Stimulated activated CD8-positive, alpha-beta memory T cell treated with anti-CD3 and anti-CD28 coated beads, Interleukin-12 subunit alpha, Interleukin-12 subunit beta, amount 100 ng/mL, for 1 hour (primary cell): ENCODE measurements at regions not wholly inside any gene's neighbourhood (a gene's known extent, or its start where the extent isn't known, plus 50 kb on each side); places are given as distances from the start of the nearest gene placed in this dataset.

Experiments
- DNase-seq: peaks from one replicate; pipeline ENCODE4 v3.0.0-alpha.2; 2020; ENCODE audit warnings: low read depth

GRCh38 chr6:44715188-44715587, 327.7 kb downstream of the CDC5L start:
- no peak for DNase-seq

GRCh38 chr6:44715925-44716324, 328.4 kb downstream of the CDC5L start:
- no peak for DNase-seq

GRCh38 chr6:44717431-44717830, 329.9 kb downstream of the CDC5L start:
- no peak for DNase-seq

- no peak for DNase-seq
Measured at GRCh38 chr6:44721954-44722578, 334.6 kb downstream of the CDC5L start.

- DNase-seq: no peak
Measured at GRCh38 chr6:44722736-44723135, 335.2 kb downstream of the CDC5L start.

- DNase-seq: no peak
Measured at GRCh38 chr6:44723439-44724197, 336.1 kb downstream of the CDC5L start.

- DNase-seq: no peak
Measured at GRCh38 chr6:44725070-44725469, 337.6 kb downstream of the CDC5L start.

- DNase-seq: no peak
Measured at GRCh38 chr6:44727651-44728630, 340.4 kb downstream of the CDC5L start.

- DNase-seq: no peak
Measured at GRCh38 chr6:44730771-44731391, 343.4 kb downstream of the CDC5L start.

- DNase-seq: no peak
Measured at GRCh38 chr6:44731485-44732095, 344.1 kb downstream of the CDC5L start.

- DNase-seq: no peak
Measured at GRCh38 chr6:44732243-44732642, 344.7 kb downstream of the CDC5L start.

- DNase-seq: no peak
Measured at GRCh38 chr6:44733126-44733525, 345.6 kb downstream of the CDC5L start.

- DNase-seq: no peak
Measured at GRCh38 chr6:44733868-44734267, 346.4 kb downstream of the CDC5L start.

GRCh38 chr6:44734886-44735629, 347.6 kb downstream of the CDC5L start:
- DNase-seq: no peak

- DNase-seq: no peak
Measured at GRCh38 chr6:44735630-44735963, 348.1 kb downstream of the CDC5L start.

GRCh38 chr6:44737341-44737740, 349.8 kb downstream of the CDC5L start:
- no peak for DNase-seq

- DNase-seq: no peak
Measured at GRCh38 chr6:44737829-44738528, 350.5 kb downstream of the CDC5L start.

- no peak for DNase-seq
Measured at GRCh38 chr6:44738601-44739146, 351.2 kb downstream of the CDC5L start.

- no peak for DNase-seq
Measured at GRCh38 chr6:44739181-44739580, 351.7 kb downstream of the CDC5L start.

GRCh38 chr6:44740566-44741120, 353.1 kb downstream of the CDC5L start:
- DNase-seq: no peak
